HT-29 (cell line): ENCODE measurements at regions not wholly inside any gene's neighbourhood (a gene's known extent, or its start where the extent isn't known, plus 50 kb on each side); places are given as distances from the start of the nearest gene placed in this dataset.

ENCODE experiments used
- DNase-seq: peaks from one replicate; pipeline ENCODE4 v3.0.0-alpha.2; 2015; ENCODE audit warnings: low spot score

- DNase-seq: no peak
Observed at GRCh38 chr9:13491493-13492424, 212.3 kb upstream of the MPDZ start.

GRCh38 chr9:13491138-13491492 lies 211.6 kb upstream of the MPDZ start:
- no peak for DNase-seq

GRCh38 chr9:13487936-13488335 lies 208.4 kb upstream of the MPDZ start:
- DNase-seq: no peak

- no peak for DNase-seq
Observed at GRCh38 chr9:13487498-13487897, 208.0 kb upstream of the MPDZ start.

GRCh38 chr9:13487071-13487470 lies 207.6 kb upstream of the MPDZ start:
- DNase-seq: no peak

GRCh38 chr9:13485068-13485596 lies 205.6 kb upstream of the MPDZ start:
- no peak for DNase-seq

- DNase-seq: no peak
Observed at GRCh38 chr9:13484186-13484585, 204.7 kb upstream of the MPDZ start.

GRCh38 chr9:13481274-13481673 lies 201.8 kb upstream of the MPDZ start:
- DNase-seq: no peak

GRCh38 chr9:13480693-13481092 lies 201.2 kb upstream of the MPDZ start:
- DNase-seq: no peak

- no peak for DNase-seq
Observed at GRCh38 chr9:13479096-13479495, 199.6 kb upstream of the MPDZ start.

- DNase-seq: no peak
Observed at GRCh38 chr9:13478639-13479038, 199.1 kb upstream of the MPDZ start.

GRCh38 chr9:13478160-13478559 lies 198.7 kb upstream of the MPDZ start:
- no peak for DNase-seq

GRCh38 chr9:13470836-13471235 lies 191.3 kb upstream of the MPDZ start:
- DNase-seq: no peak

GRCh38 chr9:13467157-13467556 lies 187.7 kb upstream of the MPDZ start:
- no peak for DNase-seq

- DNase-seq: no peak
Observed at GRCh38 chr9:13461414-13461991, 182.0 kb upstream of the MPDZ start.

- no peak for DNase-seq
Observed at GRCh38 chr9:13459071-13459470, 179.6 kb upstream of the MPDZ start.

- DNase-seq: no peak
Observed at GRCh38 chr9:13457795-13458194, 178.3 kb upstream of the MPDZ start.

GRCh38 chr9:13450723-13451122 lies 171.2 kb upstream of the MPDZ start:
- DNase-seq: no peak

GRCh38 chr9:13448482-13448881 lies 169.0 kb upstream of the MPDZ start:
- no peak for DNase-seq

GRCh38 chr9:13447843-13448422 lies 168.4 kb upstream of the MPDZ start:
- DNase-seq: no peak

- DNase-seq: no peak
Observed at GRCh38 chr9:13446938-13447842, 167.7 kb upstream of the MPDZ start.
